Astrocyte of the cerebellum (primary cell): ENCODE measurements at regions not wholly inside any gene's neighbourhood (a gene's known extent, or its start where the extent isn't known, plus 50 kb on each side); places are given as distances from the start of the nearest gene placed in this dataset.

Experiments used
- DNase-seq: peaks from one replicate; pipeline ENCODE4 v3.0.0-alpha.2; 2011; ENCODE audit warnings: low read depth
- H3K4me3 ChIP-seq: 2 replicates; pipeline ENCODE4 v1.5.1; 2011; ENCODE audit warnings: mild to moderate bottlenecking, low read depth, low read length, moderate library complexity
- CTCF ChIP-seq: IDR thresholded peaks from 2 replicates; pipeline ENCODE4 v1.5.1; 2012; ENCODE audit warnings: low read length, low read depth, moderate library complexity, mild to moderate bottlenecking; ENCODE audit errors: missing control alignments
- in situ Hi-C: cut with HindIII; loops from 2 replicates; pipeline ENCODE4 v1.10.0; 2017; ENCODE audit warnings: low sequenced_read_pairs

GRCh38 chr12:25323581-25323982 lies 72.9 kb upstream of the KRAS start:
- TF ChIP-seq CTCF, result no peak
- in situ Hi-C loops, result no loop called here
- no peak overlapping the region for H3K4me3 ChIP-seq
- peak; percentile 27 for DNase-seq

DNA sequence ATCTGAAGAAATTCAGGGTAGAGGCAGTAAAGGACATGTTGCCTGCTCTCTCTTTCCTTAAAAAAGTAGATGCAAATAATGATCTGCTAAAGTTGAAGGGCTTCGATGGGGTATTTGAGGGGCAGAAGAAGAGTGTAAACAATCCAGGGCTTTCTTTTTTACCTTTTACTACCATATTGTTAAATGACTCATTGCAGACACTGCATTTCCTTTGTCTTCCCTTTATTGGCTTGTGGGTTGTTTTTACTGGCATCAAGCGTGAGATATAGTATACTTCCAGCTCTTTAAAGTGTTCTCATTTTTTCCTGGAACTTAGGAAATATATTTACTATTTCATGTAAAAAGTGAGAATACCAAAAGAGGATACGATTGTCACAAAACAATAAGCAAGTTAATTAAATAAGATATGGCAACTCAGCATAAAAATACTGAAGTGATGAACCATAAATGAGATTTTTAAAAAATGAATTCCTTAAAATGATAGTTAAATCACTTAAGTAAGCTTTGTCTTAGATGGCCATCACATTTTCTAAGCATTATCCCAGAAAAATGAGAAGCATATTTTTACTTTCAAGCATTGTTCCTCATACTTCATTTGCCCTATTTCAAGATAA lies 72.3 kb upstream of the KRAS start:
- DNase-seq, result peak; percentile 55
- no peak overlapping the region for H3K4me3 ChIP-seq

GRCh38 chr12:25322351-25322750 lies 71.6 kb upstream of the KRAS start:
- no peak for TF ChIP-seq CTCF
- no peak for DNase-seq
- in situ Hi-C loops, result no loop called here

More for the DNA sequence above, 72.3 kb upstream of the KRAS start:
- in situ Hi-C loops, result no loop called here
- TF ChIP-seq CTCF, result no peak

DNA sequence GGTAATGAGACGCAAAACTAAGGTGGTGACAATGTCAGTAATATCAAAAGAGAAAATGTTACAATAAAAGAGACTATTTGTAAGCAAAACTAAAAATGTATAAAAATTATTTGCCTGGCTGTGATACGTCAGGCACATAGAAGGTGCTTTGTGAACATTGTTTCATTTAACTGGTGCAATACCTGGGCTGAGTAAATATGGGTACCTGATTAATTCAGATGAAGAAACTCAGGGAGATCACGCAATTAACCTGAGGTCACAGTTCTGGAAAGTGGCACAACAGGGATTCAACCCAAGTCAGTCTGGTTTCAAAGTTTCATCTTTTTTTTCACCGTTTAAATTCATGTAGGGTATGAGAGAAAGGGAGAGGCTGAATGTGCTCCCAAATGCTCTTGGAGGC lies 71.0 kb upstream of the KRAS start:
- no peak for TF ChIP-seq CTCF

More at GRCh38 chr12:25322351-25322750, 71.6 kb upstream of the KRAS start:
- H3K4me3 ChIP-seq, result no peak overlapping the region

GRCh38 chr12:25320123-25321006 lies 69.6 kb upstream of the KRAS start:
- no peak overlapping the region for H3K4me3 ChIP-seq
- no peak for TF ChIP-seq CTCF
- in situ Hi-C loops, result no loop called here
- DNase-seq, result peak; percentile 53

More for the DNA sequence above, 71.0 kb upstream of the KRAS start:
- in situ Hi-C loops, result no loop called here
- no peak overlapping the region for H3K4me3 ChIP-seq
- DNase-seq, result no peak

DNA sequence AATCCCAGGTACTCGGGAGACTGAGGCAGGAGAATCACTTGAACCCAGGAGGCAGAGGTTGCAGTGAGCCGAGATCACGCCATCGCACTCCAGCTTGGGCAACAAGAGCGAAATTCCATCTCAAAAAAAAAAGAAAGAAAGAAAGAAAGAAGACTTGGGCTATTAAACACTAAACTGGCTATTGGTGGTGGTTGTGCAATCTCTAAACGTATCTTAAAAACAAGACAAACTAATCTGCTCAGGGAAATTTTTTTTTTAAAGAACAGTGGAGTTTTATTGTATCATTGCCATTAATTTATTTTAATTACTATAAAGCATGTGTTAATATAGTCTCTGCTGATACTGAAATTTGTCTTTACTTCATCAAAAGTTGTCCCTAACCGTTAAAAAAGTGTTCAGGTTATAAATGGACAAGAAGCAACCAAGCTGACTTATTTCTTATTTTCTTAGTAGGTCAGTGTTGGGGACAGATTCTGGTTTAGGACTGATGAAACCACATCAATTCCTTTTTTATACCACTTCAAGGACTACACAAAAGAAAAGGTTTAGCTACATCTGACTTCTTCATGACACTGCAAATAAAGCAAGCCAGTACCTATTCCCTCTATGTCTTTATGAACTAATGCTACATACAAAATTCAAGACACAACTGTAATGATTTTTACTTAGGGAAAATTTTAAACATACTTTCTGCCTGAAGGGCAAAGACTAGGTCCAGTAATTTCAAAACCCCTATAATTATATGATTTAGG lies 68.7 kb upstream of the KRAS start:
- TF ChIP-seq CTCF, result no peak
- in situ Hi-C loops, result no loop called here
- no peak for DNase-seq
- no peak overlapping the region for H3K4me3 ChIP-seq
